WERI-Rb-1 (cell line): ENCODE measurements at regions not wholly inside any gene's neighbourhood (a gene's known extent, or its start where the extent isn't known, plus 50 kb on each side); places are given as distances from the start of the nearest gene placed in this dataset.
"Not testable (repeated sequence)": the region's sequence is repeated elsewhere in the genome, so short reads cannot be mapped to it uniquely, and the experiment has no call there.

ENCODE experiments used
- DNase-seq: peaks from one replicate; pipeline ENCODE4 v3.0.0-alpha.2; 2020
- H3K27ac ChIP-seq: fragments of 250-450 bp; sonication (Bioruptor Pico); 2 replicates; pipeline ENCODE4 v1.5.1; 2020; ENCODE audit warnings: mild to moderate bottlenecking, moderate library complexity
- H3K27me3 ChIP-seq: fragments of 250-450 bp; sonication (Bioruptor Pico); 2 replicates; pipeline ENCODE4 v1.5.1; 2021; ENCODE audit warnings: mild to moderate bottlenecking, low read depth, moderate library complexity; ENCODE audit not compliant: insufficient read depth, severe bottlenecking
- H3K36me3 ChIP-seq: fragments of 250-450 bp; sonication (Bioruptor Pico); 2 replicates; pipeline ENCODE4 v1.5.1; 2020; ENCODE audit warnings: mild to moderate bottlenecking, moderate library complexity
- H3K4me3 ChIP-seq: 2 replicates; pipeline ENCODE4 v1.5.1; 2011; ENCODE audit warnings: low read depth, mild to moderate bottlenecking, control low read depth, low read length
- H3K9me3 ChIP-seq: fragments of 250-450 bp; sonication (Bioruptor Pico); 2 replicates; pipeline ENCODE4 v1.5.1; 2021; ENCODE audit warnings: mild to moderate bottlenecking, moderate library complexity; ENCODE audit not compliant: severe bottlenecking
- CTCF ChIP-seq: IDR thresholded peaks from 2 replicates; pipeline ENCODE4 v1.5.1; 2011; ENCODE audit warnings: low read depth, mild to moderate bottlenecking, control low read depth, inconsistent platforms, low read length

- DNase-seq = no peak
- Histone ChIP-seq H3K27me3 (no peaks in the 10 kb centered on the region), H3K27ac (no peak overlapping the region), H3K4me3 (no peak overlapping the region), H3K36me3 (no peaks in the 10 kb centered on the region), H3K9me3 (no peaks in the 10 kb centered on the region)
- no peak for TF ChIP-seq CTCF
These were observed 55.4 kb upstream of the KLF14 start for GRCh38 chr7:130789436-130789835.

DNA sequence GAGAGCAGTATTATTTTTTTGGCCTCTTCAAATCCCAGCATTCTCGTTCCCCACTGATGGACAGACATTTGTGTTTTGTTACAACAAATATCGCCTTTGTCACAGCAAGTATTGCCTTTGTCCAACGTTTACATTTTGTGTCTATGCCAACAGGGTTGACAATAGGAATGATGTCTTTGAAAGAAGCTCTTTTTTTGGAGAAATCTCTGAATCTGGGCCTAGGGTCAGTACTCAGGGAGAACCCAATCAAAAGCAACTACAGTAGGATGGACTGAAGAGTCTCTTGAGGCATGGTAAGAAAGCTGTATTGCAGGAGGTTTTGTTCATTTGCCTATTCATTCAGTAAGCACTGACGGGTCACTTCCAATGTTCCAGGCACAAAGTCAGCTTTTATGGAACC is 57.7 kb upstream of the KLF14 start:
- DNase-seq = no peak
- no peak for TF ChIP-seq CTCF
- no peak overlapping the region for H3K27ac ChIP-seq

DNA sequence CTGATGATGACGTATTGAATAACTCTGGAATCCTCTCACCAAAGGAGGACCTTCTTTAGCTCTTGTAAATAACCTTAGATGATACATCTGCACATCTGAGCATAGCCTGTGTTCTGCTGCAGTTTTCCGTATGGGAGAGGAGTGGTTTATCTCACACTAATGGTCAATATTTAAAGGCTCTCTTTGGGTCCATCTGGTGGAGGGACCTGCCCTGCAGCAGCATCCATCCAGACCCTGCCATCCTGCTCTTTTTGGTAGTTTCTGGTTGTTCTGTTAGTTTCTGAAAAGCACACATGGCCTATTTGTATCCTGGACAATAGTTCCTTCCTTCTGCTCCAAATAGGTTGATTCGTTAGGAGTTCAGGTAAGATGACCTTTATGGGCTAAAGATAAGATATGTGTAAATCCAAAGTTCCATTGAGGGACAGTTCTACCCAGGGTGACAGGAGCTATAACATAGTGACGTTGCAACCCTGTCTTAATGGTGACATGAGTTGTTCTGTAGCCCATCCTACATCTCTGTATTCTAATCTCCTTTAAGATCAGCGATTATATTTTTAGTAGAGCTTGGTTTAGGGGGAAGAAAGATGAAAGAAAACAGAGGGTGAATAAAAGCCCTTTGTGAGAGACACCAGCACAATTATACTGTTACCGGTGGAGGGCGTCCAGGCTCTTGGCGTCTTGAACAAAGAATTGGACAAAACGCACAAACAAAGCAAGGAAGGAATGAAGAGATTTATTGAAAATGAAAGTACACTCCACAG is 60.0 kb upstream of the KLF14 start:
- DNase-seq = no peak
- Histone ChIP-seq H3K9me3 (no peaks in the 10 kb centered on the region), H3K27ac (no peak overlapping the region), H3K36me3 (no peaks in the 10 kb centered on the region), H3K27me3 (no peaks in the 10 kb centered on the region), H3K4me3 (no peak overlapping the region)
- no peak for TF ChIP-seq CTCF

More for the DNA sequence above, 57.7 kb upstream of the KLF14 start:
- Histone ChIP-seq H3K9me3 (no peaks in the 10 kb centered on the region), H3K27me3 (no peaks in the 10 kb centered on the region), H3K36me3 (no peaks in the 10 kb centered on the region), H3K4me3 (no peak overlapping the region)

GRCh38 chr7:130794619-130794922 is 60.6 kb upstream of the KLF14 start:
- Histone ChIP-seq H3K9me3 (no peaks in the 10 kb centered on the region), H3K4me3 (no peak overlapping the region), H3K36me3 (no peaks in the 10 kb centered on the region), H3K27me3 (no peaks in the 10 kb centered on the region), H3K27ac (no peak overlapping the region)
- TF ChIP-seq CTCF = no peak
- DNase-seq = no peak

- DNase-seq, H3K36me3 ChIP-seq, H3K9me3 ChIP-seq, H3K27ac ChIP-seq, H3K4me3 ChIP-seq, H3K27me3 ChIP-seq: not testable (repeated sequence)
These were observed 62.4 kb upstream of the KLF14 start for GRCh38 chr7:130796425-130796824.

GRCh38 chr7:130803127-130803526 is 69.1 kb upstream of the KLF14 start:
- Histone ChIP-seq H3K9me3 (no peaks in the 10 kb centered on the region), H3K27me3 (no peaks in the 10 kb centered on the region), H3K36me3 (no peaks in the 10 kb centered on the region), H3K27ac (no peak overlapping the region), H3K4me3 (no peak overlapping the region)
- no peak for DNase-seq
- no peak for TF ChIP-seq CTCF
